CD4-positive, alpha-beta T cell (primary cell): ENCODE measurements at regions not wholly inside any gene's neighbourhood (a gene's known extent, or its start where the extent isn't known, plus 50 kb on each side); places are given as distances from the start of the nearest gene placed in this dataset.

Source experiments
- ATAC-seq: fragments of 200-7000 bp; cut with Tn5 transposase; one replicate; pipeline ENCODE4 v1.10.0; 2022; ENCODE audit warnings: mild to moderate bottlenecking; ENCODE audit not compliant: poor library complexity
- CTCF ChIA-PET: fragments of 350-600 bp; sonication (Branson Sonifier 250); formaldehyde crosslinking; loops from one replicate; lab custom pipeline; 2021; ENCODE audit warnings: antibody characterized with exemption, inconsistent platforms; lab: Charles Lee
- POLR2A ChIA-PET: fragments of 350-600 bp; sonication (Branson Sonifier 250); formaldehyde crosslinking; loops from one replicate; lab custom pipeline; 2021; ENCODE audit warnings: antibody characterized with exemption, inconsistent platforms; lab: Charles Lee
- DNase-seq, 14 experiments: peaks; one replicate each; pipeline ENCODE4 v3.0.0-alpha.2; 2013 to 2020; ENCODE audit warnings: mixed read lengths in 2 of 14
- H3K27ac ChIP-seq, 2 donors: one replicate each; pipeline versions ENCODE4 v1.5.1 to v1.7.0; 2013; ENCODE audit warnings: low read length in 2 of 2, low read depth in 1 of 2, mild to moderate bottlenecking in 1 of 2
- H3K27me3 ChIP-seq, 2 experiments: 1 replicate in 1 of 2; 2 replicates in 1 of 2; pipeline versions ENCODE4 v1.6.1 to v1.7.0; 2013; ENCODE audit warnings: low read length in 2 of 2, control low read depth in 1 of 2, mild to moderate bottlenecking in 1 of 2, moderate library complexity in 1 of 2; ENCODE audit not compliant: insufficient read depth in 2 of 2, control insufficient read depth in 1 of 2
- H3K36me3 ChIP-seq: one replicate; pipeline ENCODE4 v1.6.1; 2013; ENCODE audit warnings: low read length, control low read depth; ENCODE audit not compliant: insufficient read depth
- H3K4me1 ChIP-seq: one replicate; pipeline ENCODE4 v1.6.1; 2013; ENCODE audit warnings: low read length, control low read depth; ENCODE audit not compliant: insufficient read depth
- H3K4me3 ChIP-seq: one replicate; pipeline ENCODE4 v1.5.1; 2013; ENCODE audit warnings: mild to moderate bottlenecking, low read length, moderate library complexity
- H3K9me3 ChIP-seq, 2 experiments: 1 replicate in 1 of 2; 2 replicates in 1 of 2; pipeline versions ENCODE4 v1.6.1 to v1.7.0; 2013; ENCODE audit warnings: low read length in 2 of 2, mild to moderate bottlenecking in 2 of 2, control low read depth in 1 of 2, moderate library complexity in 1 of 2; ENCODE audit not compliant: control insufficient read depth in 1 of 2, insufficient read depth in 1 of 2
- H3K27ac Mint-ChIP-seq: one replicate; pipeline ENCODE4 v1.8.0; 2020; ENCODE audit warnings: mixed read lengths
- H3K27me3 Mint-ChIP-seq: one replicate; pipeline ENCODE4 v1.8.0; 2021; ENCODE audit warnings: mixed read lengths
- H3K36me3 Mint-ChIP-seq: one replicate; pipeline ENCODE4 v1.8.0; 2021; ENCODE audit warnings: low read depth, mixed read lengths
- H3K4me1 Mint-ChIP-seq: one replicate; pipeline ENCODE4 v1.8.0; 2021; ENCODE audit warnings: low read depth, mixed read lengths
- H3K4me3 Mint-ChIP-seq: one replicate; pipeline ENCODE4 v1.8.0; 2020; ENCODE audit warnings: mild to moderate bottlenecking, mixed read lengths
- H3K9me3 Mint-ChIP-seq: one replicate; pipeline ENCODE4 v1.8.0; 2020; ENCODE audit warnings: mixed read lengths
- intact Hi-C, 2 experiments: fragments of 100-400 bp; cut with DNase I in 1 of 2; cut with micrococcal nuclease in 1 of 2; formaldehyde crosslinking; loops; one replicate each; pipeline versions ENCODE4 v1.15.1 to v1.9.0; 2023 to 2025; cut with DNase I, micrococcal nuclease
- TF ChIP-seq, protein P1 (sequence below): fragments of 200-600 bp; IDR thresholded peaks from one replicate; pipeline ENCODE4 v1.8.0; 2022; ENCODE audit warnings: antibody characterized with exemption, mild to moderate bottlenecking

DNA sequence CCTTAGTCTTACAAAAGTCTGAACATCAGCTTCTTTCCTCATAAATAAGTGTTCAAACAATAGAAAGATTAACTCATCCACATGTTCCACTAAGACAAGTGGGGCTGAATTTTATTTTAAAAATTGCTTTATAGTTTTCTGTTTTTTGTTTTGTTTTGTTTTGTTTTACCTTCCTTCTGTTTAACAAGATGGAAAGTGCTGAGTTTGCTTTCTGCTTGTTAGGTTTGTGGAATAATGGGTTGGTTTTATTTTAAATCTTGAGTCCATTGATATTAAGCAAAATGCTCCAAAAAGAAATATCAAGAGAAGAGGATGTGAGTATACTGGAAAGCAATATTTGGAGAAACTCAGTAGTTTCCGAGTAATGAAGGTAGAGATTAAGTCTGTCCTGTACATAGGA is 458.7 kb downstream of the FAT4 start:
- DNase-seq (no peak), ATAC-seq (no peak)
- no peak overlapping the region for H3K27ac Mint-ChIP-seq
- H3K4me1 Mint-ChIP-seq = no peaks in the 10 kb centered on the region
- Histone ChIP-seq H3K9me3 (peaks cover 6 to 11% of the 10 kb centered on the region in 2 experiments), H3K36me3 (no peaks in the 10 kb centered on the region), H3K27me3 (no peaks in the 10 kb centered on the region), H3K4me1 (no peaks in the 10 kb centered on the region), H3K4me3 (no peak overlapping the region), H3K27ac (no peak overlapping the region)
- no peak overlapping the region for H3K4me3 Mint-ChIP-seq
- ChIA-PET CTCF (no interaction called here), POLR2A (no interaction called here)
- intact Hi-C loops = no loop called here
- no peaks in the 10 kb centered on the region for H3K36me3 Mint-ChIP-seq
- TF ChIP-seq, protein P1, sequence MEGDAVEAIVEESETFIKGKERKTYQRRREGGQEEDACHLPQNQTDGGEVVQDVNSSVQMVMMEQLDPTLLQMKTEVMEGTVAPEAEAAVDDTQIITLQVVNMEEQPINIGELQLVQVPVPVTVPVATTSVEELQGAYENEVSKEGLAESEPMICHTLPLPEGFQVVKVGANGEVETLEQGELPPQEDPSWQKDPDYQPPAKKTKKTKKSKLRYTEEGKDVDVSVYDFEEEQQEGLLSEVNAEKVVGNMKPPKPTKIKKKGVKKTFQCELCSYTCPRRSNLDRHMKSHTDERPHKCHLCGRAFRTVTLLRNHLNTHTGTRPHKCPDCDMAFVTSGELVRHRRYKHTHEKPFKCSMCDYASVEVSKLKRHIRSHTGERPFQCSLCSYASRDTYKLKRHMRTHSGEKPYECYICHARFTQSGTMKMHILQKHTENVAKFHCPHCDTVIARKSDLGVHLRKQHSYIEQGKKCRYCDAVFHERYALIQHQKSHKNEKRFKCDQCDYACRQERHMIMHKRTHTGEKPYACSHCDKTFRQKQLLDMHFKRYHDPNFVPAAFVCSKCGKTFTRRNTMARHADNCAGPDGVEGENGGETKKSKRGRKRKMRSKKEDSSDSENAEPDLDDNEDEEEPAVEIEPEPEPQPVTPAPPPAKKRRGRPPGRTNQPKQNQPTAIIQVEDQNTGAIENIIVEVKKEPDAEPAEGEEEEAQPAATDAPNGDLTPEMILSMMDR = no peak
- H3K9me3 Mint-ChIP-seq = peaks cover 23% of the 10 kb centered on the region
- no peaks in the 10 kb centered on the region for H3K27me3 Mint-ChIP-seq

DNA sequence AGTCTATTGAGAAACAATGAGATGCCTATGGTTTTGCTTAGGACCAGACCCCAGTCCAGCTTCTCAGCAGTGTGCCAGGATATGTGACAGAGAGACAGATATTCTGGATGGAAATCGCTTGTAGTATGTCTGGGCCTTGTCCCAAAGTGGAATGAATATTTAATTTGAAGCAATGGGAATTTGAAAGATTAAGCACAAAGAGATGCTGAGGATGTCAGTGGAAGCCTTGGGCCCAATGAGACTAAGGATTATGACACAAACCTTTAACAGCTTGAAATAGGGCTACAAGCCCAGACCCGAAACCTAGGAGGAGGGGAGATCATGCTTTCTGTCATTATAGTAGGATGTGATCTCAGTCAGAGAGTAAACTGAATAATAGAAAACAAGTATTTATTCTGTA is 459.2 kb downstream of the FAT4 start:
- H3K4me3 ChIP-seq = no peak overlapping the region
- no peaks in the 10 kb centered on the region for H3K36me3 ChIP-seq
- CTCF ChIA-PET = no interaction called here
- TF ChIP-seq, protein P1 = no peak
- intact Hi-C loops = no loop called here
- Mint-ChIP-seq H3K4me3 (no peak overlapping the region), H3K9me3 (peaks cover 24% of the 10 kb centered on the region), H3K27ac (no peak overlapping the region), H3K36me3 (no peaks in the 10 kb centered on the region), H3K4me1 (no peaks in the 10 kb centered on the region), H3K27me3 (no peaks in the 10 kb centered on the region)
- H3K27me3 ChIP-seq = no peaks in the 10 kb centered on the region
- ATAC-seq (no peak), DNase-seq (no peak)
- POLR2A ChIA-PET = no interaction called here
- H3K9me3 ChIP-seq = peaks cover 6 to 11% of the 10 kb centered on the region in 2 experiments
- no peak overlapping the region for H3K27ac ChIP-seq
- H3K4me1 ChIP-seq = no peaks in the 10 kb centered on the region

DNA sequence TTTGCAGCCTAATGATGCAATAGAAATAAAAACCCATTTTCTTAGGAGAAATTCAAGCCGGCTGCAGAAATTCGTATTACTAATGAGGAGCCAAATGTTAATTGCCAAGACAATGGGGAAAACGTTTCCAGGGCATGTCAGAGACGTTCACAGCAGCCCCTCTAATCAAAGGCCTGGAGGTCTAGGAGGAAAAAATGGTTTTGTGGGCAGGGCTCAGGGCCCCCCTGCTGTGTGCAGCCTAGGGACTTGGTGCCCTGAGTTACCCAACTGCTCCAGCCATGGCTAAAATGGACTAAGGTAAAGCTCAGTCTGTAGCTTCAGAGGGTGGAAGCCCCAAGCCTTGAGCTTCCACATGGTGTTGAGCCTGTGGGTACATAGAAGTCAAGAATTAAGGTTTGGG is 461.4 kb downstream of the FAT4 start:
- CTCF ChIA-PET = no interaction called here
- no peak for ATAC-seq
- H3K4me1 Mint-ChIP-seq = no peaks in the 10 kb centered on the region

More for the DNA sequence above, 461.4 kb downstream of the FAT4 start:
- Histone ChIP-seq H3K9me3 (peaks cover 6 to 11% of the 10 kb centered on the region in 2 experiments), H3K27ac (no peak overlapping the region), H3K4me1 (no peaks in the 10 kb centered on the region), H3K27me3 (no peaks in the 10 kb centered on the region), H3K4me3 (no peak overlapping the region), H3K36me3 (no peaks in the 10 kb centered on the region)
- POLR2A ChIA-PET = no interaction called here
- intact Hi-C loops = no loop called here
- TF ChIP-seq, protein P1 = no peak
- H3K4me3 Mint-ChIP-seq = no peak overlapping the region
- H3K27me3 Mint-ChIP-seq = no peaks in the 10 kb centered on the region
- no peaks in the 10 kb centered on the region for H3K36me3 Mint-ChIP-seq
- H3K9me3 Mint-ChIP-seq = peaks cover 24% of the 10 kb centered on the region
- no peak for DNase-seq
- no peak overlapping the region for H3K27ac Mint-ChIP-seq
